Fibroblast of skin of left biceps (primary cell): ENCODE measurements at regions not wholly inside any gene's neighbourhood (a gene's known extent, or its start where the extent isn't known, plus 50 kb on each side); places are given as distances from the start of the nearest gene placed in this dataset.
"Not testable (repeated sequence)": the region's sequence is repeated elsewhere in the genome, so short reads cannot be mapped to it uniquely, and the experiment has no call there.

Source experiments
- DNase-seq, 2 experiments: peaks; one replicate each; pipeline ENCODE4 v3.0.0-alpha.2; 2013; ENCODE audit warnings: low read depth in 2 of 2

DNA sequence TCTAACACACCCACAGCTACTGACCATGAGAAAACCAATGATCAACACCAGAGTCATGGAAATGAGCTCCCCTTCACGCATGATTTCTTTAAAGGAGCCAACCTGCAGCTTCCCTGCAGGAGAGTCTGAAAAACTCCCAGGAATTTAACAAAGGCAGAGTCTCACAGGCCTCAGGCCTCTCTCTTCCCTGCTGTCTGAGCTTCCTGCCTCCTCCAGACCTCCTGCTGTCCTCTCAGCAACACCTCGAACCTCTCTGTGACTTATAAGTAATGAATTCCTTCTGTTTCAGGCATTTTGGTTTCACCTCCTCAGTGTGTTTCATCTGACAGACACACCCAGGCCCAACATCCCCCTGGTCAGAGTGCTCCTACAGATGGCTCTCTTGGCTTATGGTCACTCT lies 1044.4 kb downstream of the UQCRFS1 start:
- DNase-seq, result no peak

DNA sequence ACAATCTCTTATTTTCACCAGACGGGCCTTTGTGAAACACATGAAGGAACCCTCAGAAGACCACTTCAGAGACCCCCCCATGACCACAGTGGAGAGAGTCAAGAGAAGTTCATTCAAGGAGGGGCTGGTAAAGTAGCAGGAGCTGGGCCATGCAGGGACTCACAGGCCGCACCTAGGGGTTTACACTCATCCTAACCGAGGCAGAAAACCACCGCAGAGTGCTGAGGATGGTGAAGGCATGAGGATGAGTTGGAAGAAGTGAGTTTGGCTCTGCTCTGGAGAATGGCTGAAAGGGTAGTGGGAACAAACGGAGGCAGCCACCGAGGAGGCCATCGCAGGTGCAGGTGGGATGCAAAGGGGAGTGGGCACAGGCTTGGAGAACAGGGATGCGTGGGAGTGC lies 1046.9 kb downstream of the UQCRFS1 start:
- no peak for DNase-seq

DNA sequence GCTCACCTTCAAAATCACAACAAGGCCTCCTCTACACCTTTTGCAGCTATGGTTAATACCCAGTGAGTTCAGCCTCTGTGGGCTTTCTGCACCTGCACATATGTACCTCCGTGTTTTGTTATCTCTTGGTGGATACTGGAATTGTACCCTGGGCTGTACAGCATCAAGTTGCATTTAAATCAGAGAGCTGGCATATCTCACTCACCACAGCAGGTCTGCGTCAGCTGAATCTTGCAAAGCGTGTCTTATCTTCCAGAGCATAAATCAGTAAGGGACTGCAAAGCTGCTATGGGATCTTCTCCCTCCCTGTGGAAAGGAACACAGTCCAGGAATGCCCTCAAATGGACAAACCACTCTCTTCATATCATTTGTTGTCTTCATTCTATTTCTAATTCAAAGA lies 1048.7 kb downstream of the UQCRFS1 start:
- no peak for DNase-seq

DNA sequence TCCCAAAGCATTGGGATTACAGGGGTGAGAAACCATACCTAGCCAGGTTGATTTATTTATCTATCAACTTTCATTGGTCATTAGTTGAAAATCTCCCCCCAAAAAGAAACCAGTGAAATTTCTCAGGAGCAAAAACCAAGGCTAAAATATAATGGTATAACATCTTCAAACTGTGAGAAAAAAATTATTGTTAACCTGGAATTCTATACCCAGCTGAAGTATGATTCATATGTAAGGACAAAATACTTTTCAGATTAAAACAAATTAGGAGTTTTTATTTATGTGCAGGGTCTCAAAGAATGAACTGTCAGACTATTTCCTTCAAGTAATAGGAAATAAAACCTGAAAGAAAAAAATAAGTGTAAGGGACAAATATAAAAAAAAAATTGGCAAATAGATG lies 1053.9 kb downstream of the UQCRFS1 start:
- DNase-seq, result no peak

DNA sequence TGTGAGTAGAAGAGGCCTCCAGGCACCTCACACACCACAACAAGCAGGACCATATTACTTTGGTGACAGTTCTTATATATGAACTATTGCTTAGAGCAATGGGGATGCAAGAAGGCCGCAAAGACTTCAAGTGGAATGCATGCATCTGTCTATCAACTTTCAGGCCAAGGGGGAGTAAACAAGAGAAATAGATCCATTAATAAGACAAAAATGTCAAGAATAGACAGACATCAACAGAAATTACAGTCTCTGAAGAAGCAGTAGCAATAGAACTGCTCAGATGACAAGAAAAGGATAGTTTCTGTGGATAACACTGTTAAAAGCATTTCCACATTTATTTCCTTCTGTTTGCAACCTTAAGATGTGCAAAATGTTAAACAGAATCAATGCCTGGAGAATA lies 1057.7 kb downstream of the UQCRFS1 start:
- DNase-seq, result no peak

DNA sequence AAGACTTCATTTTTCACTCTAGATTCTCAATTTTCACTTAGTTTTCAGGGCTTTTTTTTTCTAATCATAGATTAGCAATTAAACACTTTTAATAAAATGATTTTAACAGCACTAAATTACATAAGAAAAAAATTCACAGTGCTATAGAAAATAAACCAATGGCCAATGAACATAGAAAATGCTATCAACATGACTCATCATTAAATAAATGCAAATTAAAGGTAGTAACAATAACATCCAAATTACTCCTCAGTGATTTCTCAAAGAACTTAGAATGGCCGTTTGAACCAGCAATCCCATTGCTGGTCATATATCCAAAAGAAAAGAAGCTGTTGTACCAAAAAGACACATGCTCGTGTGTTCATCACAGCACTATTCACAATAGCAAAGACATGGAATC lies 1058.9 kb downstream of the UQCRFS1 start:
- no peak for DNase-seq

DNA sequence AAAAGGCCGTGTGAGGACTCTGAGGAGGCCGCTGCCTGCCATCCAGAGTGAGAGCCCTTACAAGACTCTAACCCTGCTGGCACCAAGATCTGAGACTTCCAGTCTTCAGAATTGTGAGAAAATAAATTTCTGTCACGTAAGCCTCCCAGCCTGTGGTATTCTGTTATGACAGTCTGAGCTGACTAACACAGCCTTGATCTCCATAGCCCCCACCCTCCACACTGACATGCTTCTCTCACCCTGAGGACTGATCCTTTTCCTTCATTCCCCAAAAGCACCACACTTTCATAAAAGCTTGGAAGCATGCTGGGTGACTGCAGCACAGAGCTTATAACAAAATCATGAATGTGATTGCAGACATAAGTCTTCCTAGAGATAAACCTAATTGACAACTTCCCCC lies 1059.8 kb downstream of the UQCRFS1 start:
- DNase-seq, result no peak

DNA sequence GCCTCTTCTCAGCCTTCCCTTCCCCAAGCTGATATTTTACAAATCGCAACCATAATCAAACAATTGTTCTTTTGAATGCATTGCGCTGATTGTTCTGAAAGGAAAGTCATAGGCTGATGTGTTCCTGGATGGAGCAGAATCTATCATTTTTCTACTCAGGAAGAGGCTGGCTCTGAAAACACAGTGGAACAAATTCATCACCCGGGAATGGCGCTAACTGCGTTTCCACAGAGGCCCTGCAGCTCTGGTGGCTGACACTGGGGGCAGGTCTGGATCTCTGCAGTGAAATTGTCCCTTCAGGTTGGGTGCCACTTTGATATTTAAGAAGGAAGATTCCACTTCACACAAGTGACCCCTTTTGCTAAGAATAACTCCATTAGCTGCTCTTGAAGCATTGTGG lies 1060.8 kb downstream of the UQCRFS1 start:
- DNase-seq, result no peak

DNA sequence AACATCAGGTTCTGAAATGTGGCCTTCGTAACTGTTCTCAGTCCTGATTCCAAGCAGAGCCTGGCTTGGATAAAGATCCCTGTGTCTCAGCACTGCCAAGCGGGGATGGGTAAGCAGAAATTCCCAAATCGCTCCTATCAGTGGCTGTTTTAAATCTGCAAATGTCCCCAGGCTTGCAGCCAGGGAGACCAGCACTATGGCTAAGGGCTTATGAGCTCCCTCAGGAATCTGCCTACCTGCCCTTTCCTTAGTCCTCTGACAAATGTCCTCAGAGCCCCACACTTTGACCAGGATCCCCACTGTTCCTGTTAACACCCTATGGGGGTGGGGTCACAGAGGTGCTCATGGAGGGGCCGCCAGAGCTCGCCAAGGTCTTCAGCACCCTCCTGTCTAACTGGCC lies 1062.8 kb downstream of the UQCRFS1 start:
- DNase-seq, result no peak

DNA sequence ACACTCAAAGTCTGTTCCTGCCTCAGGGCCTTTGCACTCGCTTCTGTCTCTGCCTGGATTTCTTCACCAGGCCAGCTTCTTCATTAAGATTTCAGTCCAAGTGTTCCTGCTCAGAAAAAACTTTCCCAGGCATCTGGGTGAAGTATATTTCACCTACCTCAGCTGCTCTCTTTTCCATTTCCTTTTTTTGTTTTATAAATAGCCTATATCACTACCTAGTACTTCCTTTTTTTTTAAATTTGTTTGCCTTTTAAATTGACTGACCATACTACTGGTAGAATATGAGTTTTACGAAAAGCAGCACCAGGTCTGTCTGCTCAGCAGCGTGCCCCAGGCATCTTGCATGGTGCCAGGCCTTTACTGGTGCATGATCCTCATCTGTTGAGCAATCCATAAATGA lies 1064.4 kb downstream of the UQCRFS1 start:
- no peak for DNase-seq

DNA sequence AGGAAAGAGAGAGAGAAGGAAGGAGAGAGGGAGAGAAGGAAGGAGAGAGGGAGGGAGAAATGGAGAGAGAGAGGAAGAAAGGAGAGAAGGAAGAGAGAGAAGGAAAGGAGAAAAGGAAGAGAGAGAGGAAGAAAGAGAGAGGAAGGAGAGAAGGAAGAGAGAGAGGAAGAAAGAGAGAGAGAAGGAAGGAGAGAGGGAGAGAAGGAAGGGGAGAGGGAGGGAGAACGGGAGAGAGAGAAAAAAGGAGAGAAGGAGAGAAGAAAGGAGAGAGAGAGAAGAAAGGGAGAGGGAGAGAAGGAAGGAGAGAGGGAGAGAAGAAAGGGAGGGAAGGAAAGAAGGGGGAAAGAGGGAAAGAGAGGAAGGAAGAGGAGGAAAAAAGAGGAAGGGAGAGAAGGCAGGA lies 1070.7 kb downstream of the UQCRFS1 start:
- DNase-seq, result no peak

DNA sequence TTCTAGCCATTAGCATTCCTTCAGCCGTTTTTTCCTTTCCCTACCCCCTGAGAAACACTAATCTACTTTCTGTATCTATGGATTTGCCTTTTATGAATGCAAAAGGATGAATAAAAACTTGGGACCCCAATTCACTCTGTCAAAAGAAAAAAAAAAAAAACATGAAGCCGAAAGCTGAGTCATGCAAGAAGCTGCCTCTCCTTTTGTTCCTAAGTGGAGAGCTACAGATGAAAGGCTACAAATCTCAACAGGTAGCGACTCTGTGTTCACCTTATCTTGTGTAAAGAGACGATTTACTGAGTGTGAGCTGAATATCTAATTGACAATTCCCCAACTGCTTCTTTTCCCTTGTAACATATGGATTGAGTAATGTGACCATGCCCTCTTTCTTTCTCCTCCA lies 1072.8 kb downstream of the UQCRFS1 start:
- no peak for DNase-seq

DNA sequence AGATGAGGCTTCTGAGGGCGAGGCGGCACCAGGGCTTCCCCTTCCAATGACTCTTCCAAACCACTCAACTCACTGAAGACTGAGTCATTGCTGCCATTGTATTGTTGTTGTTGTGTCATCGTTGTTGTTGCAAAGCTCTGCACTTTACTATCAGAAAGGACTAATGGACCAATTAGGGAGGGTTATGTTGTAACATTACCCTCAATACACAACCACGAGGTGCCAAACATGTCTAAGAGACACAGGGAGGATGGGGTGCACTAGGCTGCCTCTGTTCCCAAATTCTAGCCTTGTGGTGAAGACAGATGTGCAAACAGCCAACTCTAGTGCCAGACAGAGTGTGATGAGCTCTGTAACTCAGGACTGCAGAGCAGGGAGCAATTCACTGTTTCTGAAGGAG lies 1075.2 kb downstream of the UQCRFS1 start:
- no peak for DNase-seq

DNA sequence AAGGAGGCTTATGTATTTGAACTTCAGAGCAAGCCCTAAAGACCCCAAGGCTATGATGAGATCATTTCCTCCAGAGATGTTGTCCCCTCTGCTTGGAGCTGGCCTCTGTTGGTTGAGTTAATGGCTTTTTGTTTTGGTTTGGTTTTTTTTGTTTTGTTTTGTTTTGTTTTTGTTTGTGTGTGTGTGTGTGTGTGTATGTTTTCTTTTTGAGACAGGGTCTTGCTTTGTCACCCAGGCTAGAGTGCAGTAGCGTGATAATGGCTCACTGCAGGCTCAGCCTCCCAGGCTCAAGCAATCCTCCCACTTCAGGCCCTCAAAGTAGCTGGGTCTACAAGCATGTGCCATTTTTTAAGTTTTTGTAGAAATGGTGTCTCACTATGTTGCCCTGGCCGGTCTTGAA lies 1076.2 kb downstream of the UQCRFS1 start:
- DNase-seq, result no peak

DNA sequence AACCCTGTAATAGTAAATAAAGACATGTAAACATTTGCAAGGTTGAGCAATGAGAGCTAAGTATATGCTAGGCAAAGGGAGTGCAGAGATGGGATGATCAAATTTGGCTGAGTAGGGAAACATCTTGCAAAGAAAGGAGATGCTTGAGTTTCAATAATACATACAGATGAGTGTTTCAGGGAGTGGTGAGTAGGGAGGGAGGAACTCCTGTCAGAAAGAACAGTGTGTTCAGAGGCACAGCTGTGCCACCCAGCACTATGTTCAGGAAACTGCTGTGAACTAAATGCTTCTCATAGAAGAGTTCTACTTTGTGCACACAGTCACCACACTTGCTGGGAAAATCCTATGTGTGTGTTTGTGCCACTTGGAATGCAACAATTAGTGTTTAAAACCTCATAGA lies 1077.1 kb downstream of the UQCRFS1 start:
- no peak for DNase-seq

DNA sequence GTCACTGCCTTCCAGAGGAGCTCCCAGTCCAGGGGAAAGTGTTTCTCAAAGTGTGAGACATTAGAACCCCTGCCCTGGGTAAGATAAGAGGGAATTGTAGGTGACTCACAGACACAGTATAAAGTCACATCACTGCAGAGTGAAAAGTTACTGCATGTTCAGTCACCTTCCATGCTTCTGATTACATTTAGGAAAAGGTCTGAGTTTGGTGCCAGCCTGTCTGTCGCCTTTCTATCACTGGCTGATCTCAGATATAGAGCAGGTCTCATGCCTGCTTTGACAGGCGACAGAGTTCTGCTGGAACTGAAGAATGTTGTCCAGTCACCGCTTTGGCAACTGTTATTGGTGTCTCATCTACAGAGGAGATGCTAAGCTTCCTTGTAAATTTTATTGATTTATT lies 1078.6 kb downstream of the UQCRFS1 start:
- DNase-seq, result no peak

DNA sequence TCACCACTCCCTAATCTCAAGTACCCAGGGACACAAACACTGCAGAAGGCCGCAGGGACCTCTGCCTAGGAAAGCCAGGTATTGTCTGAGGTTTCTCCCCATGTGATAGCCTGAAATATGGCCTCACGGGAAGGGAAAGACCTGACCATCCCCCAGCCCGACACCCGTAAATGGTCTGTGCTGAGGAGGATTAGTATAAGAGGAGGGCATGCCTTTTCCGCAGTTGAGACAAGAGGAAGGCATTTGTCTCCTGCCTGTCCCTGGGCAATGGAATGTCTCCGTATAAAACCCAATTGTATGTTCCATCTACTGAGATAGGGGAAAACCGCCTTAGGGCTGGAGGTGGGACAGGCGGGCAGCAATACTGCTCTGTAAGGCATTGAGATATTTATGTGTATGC lies 1082.1 kb downstream of the UQCRFS1 start:
- not testable (repeated sequence) for DNase-seq

DNA sequence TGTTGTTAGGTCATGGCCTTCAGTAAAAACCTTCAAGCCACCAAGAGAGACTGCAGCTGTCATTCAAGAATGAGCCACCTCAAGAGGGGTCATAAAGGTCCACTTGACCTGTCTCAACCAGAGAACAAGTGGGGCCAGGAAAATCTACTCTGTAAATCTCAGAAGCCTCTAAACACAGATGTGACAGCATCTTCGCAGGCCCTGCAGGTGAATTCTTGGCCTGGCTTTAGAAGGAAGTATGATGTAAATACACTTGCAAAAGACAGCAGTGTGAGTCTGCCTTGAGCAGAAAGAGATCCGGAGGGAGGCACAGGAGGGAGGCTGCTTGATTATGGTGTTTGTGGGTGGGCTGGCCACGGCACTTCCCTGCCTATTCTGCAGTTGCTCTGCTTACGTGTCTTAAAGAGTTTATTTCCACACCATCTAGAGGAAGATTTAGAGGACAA lies 1082.9 kb downstream of the UQCRFS1 start:
- DNase-seq, result no peak

DNA sequence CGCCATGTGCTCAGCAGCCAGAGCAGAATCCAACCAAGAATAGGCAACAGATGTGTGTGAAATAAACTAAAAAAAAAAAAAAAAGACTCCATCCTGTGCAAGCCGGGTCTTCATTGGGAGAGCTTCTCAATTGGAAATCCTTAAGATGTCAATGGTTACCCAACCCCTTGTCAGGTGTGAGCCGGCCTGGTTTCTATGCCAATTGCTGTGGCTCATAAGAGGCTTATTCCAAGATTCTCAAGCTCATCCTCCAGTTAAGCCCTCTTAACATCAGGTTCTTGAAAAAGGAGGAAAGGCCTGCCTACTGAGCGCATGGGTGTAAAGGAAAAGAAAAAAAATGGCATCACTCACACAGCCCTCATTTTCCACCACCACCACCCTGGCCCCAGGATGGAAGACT lies 1084.6 kb downstream of the UQCRFS1 start:
- DNase-seq, result no peak

DNA sequence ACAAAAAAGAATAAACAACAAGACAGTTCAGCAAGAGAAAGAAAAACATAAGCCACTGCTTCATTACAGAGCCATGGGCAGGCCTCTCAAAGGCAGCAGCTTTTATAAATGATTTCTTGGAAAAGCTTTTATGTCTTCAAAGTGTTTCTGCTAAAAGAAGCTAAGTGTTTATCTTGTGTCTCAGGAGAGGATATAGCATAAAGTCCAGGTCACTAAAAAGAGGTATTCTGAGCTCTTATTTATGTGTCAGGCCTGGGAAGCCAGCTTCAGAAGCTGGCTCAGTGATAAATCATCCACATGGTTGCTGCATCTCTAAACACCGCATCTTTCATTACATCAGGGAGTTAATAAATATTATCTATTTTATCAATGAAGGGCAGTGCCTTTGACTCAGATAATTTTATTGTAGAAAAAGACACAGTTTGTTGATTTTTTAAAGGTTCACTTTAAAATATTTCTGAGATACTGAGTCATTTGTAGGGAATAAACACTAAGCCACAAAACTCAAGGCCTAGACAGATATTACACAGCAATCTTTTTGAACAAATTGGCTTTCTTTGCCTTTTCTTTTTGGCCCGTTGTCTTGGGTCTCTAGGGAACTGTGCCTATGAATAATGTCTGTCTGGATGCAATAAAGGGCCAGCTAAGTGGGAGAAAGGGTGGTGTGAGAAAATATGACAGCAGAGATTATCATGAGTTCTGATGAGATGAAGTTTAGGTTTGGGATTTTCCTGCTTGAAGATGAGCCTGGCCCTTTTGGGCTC lies 1086.6 kb downstream of the UQCRFS1 start:
- DNase-seq, result no peak

DNA sequence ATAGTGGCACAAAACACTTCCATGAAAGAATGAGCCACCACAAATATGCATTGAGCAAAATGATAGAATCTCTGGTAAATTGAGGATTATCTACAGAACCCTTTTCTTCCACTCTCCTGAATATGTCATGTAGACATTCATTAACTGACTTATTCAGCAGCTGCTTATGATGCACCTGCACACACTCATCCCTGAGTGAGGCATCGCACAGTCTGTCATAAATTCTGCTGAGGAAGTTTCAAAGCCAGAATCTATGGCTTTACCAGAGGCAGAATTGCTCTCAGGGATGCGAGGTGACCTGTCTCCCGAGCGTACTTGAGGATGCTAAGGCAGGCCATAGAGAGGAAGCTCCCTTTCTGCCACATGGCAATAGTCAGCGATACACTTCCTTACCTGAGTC lies 1090.2 kb downstream of the UQCRFS1 start:
- DNase-seq, result no peak

DNA sequence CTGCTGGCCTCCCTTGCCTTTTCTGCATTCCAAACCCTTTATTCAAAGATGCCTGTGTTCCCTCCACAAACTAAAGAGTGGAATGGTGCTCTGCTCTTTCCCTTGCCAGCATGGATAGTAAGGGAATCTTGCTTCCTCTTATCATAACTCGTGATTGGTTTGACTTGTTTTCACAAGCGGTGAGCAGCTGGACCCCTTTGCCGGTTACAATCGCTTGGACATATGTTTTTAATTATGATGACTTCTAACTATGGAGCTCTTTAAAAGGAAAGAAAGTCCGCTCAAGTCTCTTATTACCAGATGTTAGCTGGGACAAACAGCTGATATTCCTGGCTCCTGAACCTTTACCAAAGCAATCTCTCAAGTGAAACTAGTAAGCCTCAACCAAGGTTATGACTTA lies 1094.7 kb downstream of the UQCRFS1 start:
- no peak for DNase-seq

DNA sequence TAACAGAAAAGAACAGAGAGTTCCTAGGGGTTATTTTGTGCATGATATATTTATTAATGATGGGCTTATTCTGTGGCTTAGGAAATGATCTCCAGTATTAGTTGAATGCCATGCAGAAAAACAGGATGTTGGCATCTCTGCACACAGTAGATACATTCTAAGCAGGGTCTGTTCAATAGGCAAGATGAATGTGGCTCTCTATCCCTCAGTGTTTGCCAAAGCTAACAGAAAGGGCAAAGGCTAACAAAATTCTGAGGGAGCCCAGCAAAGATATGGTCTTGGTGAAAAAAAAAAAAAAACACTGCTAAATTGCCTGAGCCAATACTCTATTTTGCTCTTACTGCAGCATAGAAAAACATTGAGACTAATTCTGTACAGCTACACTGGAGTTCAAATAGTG lies 1095.8 kb downstream of the UQCRFS1 start:
- DNase-seq, result no peak

DNA sequence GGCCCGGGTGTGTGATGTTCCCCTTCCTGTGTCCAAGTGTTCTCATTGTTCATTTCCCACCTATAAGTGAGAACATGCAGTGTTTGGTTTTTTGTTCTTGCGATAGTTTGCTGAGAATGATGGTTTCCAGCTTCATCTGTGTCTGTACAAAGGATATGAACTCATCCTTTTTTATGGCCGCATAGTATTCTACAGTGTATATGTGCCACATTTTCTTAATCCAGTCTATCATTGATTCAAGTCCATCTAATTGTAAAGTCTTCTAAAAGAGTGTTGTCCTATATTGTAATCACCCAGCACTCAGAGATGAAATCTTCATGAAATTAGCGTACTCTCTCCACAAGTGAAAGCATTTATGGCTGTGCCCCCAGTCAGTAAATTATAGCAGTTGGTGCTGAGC lies 1096.6 kb downstream of the UQCRFS1 start:
- not testable (repeated sequence) for DNase-seq
